Stimulated activated CD4-positive, alpha-beta T cell treated with anti-CD3 and anti-CD28 coated beads, Interleukin-15, amount 100 ng/mL, for 1 hour (primary cell): ENCODE measurements at regions not wholly inside any gene's neighbourhood (a gene's known extent, or its start where the extent isn't known, plus 50 kb on each side); places are given as distances from the start of the nearest gene placed in this dataset.
"Not testable (repeated sequence)": the region's sequence is repeated elsewhere in the genome, so short reads cannot be mapped to it uniquely, and the experiment has no call there.

Source experiments
- DNase-seq, 2 donors: peaks; one replicate each; pipeline ENCODE4 v3.0.0-alpha.2; 2020; ENCODE audit warnings: low read depth in 1 of 2, low spot score in 1 of 2

DNA sequence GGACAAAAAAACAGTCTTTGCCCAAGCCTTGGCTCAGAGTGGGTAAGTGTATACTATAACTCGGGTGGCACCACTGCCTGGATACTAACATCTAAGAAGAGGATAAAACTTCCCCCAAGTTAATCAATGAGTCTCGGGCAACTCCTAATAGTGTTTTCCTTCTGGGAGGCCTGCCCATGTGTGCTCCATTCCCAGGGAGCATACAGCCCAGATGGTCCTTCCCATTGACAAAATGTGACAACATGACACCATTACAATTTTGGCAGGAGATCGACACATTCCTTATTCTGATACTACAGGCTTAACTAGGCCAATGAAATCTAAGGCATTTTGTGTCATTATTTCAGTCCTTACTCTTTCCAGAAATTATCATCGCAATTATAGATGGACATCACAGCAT lies 52.7 kb upstream of the CRIM1 start:
- no peak for DNase-seq

DNA sequence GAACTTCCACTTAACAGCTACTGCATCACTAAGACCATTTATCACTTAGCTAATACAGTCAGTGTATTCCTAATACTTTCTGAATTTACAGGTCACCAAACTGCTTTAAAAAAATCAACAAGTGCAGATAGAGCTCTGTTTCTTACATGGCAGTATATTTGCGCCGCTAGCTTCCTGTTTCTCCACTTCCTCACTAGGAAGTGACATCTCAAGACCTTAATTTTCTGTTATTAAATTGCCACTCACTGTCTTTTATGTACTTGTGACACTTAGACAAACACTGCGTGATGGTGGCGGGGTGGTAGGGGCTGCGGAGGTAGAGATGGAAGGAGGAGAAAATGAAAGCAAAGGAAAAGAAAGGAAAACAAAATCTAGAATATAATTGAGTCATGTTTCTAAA lies 53.7 kb upstream of the CRIM1 start:
- DNase-seq = no peak

DNA sequence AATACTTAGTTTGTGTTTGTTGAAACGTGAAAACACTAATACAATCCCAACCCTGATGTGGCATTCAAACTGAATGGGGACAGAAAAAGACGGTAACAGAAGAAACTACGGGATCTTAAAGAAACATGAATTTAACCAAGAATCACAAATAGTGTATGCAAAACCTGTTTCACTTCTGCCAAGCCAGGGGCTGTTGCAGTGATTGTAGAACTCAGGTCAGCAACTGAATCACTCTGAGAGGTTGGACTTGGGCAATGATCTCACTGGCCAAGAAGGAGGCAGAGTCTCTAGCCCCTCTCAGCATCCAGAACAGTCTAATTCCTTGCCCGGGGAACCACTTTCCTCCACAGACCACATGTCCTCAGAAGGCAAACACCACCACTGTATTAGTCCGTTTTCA lies 54.9 kb upstream of the CRIM1 start:
- DNase-seq = no peak

DNA sequence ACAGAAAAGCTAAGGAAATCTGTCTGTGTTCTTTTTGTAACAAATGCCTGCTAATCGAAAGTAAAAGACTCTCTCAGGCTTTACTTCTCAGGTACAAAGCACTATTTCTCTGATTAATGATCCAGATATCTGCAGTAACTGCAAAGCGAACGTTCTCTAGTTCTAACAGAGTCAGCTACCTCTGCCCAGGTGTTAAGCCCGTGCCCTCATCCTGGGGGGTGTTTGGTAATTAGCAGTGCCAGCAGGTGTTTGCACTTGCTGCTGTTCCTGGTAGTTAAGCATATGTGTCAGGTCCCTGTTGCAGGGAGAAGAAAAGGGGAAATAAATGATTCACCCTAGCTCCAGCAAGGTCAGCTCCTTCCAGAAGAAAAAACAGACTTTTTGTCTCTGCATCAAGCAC lies 58.8 kb upstream of the CRIM1 start:
- no peak for DNase-seq

DNA sequence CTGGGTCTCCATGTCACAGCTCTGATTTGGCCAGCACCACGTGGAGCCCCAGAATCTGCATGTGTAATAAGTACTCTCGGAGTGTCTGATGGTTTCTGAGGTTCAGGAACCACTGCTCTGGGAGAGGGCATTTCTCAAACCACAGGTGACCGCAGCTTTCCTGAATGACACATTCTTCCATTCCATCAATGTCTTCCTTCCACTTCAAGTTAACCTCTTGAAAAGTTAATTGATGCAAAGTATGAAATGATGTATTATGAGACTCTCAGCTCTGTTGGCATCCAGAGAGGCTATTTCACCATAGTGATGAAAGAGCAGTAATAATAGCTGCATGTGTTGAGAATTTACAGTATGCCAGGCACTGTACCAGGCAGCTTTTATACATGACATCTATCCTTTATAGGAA lies 61.3 kb upstream of the CRIM1 start:
- DNase-seq = no peak

DNA sequence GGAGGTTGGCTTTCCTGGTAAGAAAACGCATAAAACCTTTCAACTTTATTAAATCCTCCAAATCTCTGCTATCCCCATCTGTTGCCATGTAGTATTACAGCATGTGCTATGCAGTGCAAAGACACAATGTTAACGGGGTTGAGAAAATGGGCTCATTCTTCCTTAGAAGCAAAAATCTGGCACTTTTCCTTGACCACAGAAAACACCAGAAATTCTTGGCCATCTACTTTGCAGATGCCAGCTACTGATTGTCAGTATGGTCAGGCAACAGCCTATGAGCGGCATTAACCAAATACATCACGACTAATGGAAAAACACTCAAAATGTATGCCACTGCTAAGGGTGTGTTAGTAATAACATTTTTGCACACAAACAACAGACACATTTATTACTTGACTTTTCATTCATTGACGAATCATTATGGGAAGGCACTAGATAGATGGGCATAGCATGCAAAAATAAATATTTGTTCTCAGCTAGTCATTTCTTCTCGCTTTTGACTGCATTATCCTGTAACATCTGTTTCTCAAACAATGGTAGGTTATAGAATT lies 65.2 kb upstream of the CRIM1 start:
- DNase-seq = no peak

DNA sequence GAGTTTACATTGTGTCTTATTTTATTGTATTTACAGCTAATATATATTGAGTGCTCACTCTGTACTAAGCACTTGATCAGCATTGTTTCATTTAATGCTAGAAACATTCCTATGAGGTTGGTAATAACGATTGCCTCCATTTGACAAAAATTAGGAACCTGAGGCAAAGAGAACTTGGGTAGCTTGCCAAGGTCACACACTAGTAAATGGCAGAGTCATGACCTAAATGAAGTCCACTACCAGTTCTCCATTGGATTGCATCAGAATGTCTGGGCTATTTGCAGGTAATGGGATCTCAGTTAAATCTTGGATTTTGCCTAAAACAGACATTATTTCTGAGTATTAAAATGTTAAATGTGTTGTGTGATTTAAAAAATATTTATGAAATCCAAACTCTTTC lies 65.8 kb upstream of the CRIM1 start:
- no peak for DNase-seq

DNA sequence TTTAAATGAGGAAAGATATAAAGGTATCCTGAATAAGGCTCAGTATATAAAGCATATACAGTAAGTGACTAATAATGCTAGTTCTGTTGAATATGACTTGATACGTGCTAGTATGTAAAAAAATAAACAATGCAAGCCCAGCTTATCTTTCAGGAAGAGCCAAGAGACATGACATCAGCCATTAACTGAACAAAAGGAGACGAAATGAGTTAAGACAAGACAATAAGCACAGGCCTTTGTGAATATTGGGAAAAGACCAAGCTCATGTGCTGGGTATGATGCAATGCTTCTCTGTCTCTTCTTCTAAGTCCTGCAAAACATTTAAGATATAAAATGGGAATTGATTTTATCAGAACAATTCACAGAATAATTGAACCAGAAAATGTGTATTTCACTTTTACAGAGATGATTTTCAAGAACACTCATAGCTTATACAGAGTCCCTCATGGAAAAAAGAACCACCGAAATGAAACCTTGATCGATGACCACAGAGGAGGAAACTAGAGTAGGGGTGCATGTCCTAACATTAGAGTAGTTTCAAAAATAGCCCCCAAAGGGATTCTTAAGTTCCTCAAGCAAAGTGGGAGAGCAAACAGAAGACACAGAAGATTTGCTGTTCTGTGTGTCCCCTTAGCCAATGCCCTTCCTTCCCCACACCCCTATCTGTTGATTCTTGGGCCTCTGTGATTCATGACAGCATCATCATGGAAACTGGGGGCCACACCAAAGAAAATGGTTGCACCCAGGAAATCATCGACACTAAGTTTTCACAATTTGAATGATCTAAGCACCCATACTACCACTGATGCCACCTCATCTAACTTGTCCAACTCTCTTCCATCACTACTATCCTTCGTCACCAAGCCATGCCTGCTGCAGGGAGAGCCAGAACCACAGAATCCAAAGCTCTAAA lies 68.0 kb upstream of the CRIM1 start:
- DNase-seq = no peak

DNA sequence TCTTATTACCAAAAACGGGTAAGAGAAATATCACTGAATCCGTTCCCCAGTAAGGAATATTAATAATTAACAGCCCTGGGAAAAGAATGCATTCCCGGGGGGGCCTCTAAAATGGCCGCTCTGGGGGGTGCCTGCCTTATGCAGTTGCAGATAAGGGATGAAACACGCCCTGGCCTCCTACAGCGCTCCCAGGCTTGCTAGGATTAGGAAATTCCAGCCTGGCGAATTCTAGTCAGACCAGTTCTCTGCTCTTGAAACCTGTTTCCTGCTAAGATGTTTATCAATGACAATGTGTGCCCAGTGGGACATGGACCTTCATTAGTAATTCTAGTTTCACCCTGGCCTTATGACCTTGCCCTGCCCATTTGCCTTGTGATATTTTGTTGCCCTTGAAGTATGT lies 76.1 kb upstream of the CRIM1 start:
- DNase-seq = not testable (repeated sequence)

DNA sequence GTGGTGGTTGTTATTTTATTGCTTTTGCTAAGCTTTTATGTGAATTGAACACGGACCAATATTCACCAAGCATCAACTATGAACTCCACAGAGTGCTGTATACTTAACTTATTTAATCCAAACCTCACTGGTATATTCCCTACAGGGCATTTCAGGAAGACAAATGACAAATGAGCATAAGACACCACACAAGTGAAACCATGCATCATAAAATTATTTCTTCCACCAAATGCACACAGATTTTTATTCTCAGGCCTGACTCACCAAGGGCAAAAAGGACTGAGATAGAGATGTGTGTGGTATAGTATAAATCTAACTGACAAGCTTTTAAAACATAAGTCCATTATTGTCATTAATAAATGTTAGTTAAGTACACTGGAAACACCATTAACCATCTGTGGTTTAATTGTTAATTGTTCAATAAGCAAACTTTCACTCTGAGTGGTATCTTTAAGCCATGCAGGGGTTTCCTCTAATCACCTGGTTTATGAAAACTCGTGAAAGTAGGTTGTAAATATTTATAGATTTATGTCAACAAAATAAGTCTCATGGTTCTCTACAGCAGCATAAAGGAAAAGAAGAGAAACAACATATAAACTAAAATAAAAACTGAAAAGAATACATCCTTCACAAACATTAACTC lies 77.6 kb upstream of the CRIM1 start:
- no peak for DNase-seq

DNA sequence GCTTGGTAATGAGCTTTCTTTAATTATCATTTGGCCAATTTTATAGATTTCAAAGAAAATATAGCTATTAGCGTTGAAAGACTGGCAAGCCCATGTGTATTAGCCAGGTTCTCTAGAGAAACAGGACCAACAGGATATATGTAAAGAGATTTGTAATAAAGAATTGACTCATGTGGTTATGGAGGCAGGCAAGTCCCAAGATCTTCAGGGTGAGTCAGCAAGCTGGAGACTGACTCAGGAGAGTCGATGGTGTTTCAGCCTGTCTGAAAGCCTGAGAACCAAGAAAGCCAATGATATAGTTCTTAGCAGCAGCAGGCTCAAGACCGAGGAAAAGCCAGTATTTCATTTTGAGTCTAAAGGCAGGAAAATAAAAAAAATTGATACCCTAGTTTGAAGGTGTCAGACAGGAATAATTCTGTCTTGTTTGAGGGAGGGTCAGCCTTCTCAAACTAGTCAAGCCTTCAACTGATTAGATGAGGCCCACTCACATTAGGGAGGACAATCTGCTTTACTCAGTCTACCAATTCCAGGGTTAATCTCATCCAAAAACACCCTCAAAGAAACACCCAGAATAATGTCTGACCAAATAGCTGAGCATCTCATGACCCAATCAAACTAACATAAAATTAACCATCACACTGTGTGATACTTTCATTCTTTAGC lies 78.3 kb upstream of the CRIM1 start:
- no peak for DNase-seq

DNA sequence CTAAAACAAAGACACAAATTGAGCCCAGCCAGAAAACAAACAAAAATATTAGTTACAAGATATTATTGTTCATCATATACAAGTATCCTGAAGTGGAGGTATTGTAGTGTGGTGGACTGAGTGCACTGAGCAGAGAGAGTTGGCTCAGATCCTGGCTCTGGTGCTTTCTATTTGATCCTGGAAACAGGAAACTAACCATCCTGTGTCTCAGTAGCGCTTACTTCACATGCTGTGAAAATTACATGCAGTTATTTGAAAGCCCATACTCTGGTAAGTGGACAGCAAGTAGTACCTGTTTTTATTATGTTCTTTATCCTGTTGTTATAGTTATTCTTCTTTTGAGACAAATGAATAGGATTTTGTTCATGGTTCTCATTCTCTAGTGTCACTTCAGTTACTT lies 84.3 kb upstream of the CRIM1 start:
- DNase-seq = no peak

DNA sequence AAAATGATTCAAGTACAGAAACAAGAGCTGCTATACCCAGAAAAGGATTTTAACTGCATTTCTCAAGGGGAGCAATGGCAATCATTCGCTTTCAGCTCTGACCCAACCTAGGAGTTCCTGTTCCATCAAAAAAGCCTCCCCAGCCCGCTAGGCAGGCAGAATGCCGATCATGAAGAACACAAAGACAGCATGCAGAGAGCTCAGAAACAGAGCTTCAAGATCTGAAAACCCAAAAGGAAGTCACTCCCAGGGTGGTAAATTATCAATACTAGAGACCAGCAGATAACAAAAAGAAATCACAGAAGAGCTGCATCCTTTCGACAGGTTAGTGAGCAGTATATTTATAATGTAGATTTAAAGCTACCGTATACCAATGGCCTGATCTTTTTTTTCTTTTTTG lies 84.8 kb upstream of the CRIM1 start:
- DNase-seq = no peak

DNA sequence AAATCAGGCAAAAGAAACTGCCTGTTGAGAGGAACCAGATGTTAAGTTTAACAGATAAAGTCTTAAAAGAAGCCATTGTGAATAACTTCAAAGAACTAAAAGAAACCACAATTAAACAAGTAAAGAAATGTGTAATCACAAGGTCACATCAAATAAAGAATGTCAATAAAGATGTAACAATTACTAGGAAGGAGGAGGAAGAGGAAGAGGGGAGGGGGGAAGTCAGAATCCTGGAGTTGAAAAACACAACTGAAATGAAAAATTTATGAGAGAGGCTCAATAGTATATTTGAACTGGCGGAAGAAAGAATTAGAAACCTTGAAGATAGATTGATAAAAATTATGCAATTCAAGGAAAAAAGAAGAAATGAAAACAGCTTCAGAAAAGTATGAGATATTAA lies 88.4 kb upstream of the CRIM1 start:
- no peak for DNase-seq

DNA sequence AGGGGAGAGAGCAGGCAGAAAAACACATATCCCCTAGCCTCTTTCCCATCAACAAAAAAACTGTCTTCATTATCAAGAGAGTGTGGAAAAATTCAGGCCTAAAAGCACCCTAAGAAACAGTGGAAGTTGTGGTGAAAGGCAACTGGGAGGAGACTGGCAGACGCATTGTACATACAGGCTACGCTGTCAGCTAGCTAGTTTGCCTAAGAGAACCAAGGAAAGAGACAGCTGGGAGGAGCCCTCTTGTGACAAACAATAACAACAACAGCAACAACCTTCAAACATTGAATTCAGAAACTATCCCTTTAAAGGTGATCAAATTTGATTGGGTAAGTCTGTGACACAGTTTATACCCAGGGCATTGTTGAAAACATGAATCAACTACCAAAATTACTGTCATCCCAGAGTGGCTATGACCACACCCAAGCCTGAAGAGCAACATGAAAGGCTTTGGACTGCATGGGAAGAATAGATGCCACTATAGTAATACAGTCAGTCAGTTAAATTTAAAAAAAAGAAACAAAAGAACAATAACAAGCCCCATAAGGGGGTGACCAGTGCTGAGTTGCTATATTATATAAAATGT lies 88.9 kb upstream of the CRIM1 start:
- no peak for DNase-seq

DNA sequence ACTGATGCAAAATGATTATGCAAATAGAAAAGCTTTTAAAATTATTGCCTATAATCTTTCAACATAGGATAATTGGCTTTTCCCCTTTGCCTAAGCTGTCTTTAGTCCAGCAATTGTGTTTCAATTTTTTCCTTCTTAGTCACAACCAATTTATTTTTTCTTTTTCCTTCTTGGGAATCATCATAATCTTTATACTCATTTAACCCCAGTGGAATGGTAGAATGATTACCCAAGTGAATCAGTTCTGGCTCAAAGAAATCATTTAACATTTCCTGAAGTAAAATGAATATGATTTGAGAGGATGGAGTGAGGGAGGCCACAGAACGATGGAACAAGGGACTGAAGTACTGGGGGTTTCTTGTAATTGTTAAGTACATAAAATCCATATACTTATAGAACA lies 93.0 kb upstream of the CRIM1 start:
- DNase-seq = no peak

DNA sequence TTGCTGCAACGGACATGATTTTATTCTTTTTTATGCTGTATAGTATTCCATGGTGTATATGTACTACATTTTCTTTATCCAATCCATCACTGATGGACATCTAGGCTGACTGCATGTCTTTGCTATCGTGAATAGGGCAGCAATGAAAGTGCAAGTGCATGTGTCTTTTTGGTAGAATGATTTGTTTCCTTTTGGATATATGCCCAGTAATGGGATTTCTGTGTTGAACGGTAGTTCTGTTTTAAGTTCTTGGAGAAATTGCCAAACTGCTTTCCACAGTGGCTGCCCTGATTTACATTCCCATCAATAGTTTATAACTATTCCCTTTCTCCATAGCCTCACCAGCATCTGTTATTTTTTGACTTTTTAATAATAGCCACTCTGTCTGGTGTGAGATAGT lies 99.7 kb upstream of the CRIM1 start:
- DNase-seq = no peak

DNA sequence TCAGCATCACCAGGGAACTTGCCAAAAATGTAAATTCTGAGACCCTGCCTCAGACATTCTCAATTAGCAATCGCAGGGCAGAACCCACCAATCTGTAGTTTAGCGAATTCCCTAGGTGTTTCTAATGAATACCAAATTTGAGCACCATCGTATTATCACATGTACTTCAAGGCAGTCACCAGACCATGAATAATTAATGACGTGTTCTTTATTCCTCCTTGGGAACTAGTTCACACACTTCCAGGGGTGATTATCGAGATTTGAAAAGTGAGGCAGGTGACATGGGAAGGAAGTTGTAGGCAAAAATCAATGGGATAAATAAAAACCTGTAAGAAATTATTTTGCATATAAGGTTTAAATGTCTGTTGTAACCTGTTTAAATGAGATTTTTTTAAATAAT lies 102.5 kb upstream of the CRIM1 start:
- DNase-seq = no peak

DNA sequence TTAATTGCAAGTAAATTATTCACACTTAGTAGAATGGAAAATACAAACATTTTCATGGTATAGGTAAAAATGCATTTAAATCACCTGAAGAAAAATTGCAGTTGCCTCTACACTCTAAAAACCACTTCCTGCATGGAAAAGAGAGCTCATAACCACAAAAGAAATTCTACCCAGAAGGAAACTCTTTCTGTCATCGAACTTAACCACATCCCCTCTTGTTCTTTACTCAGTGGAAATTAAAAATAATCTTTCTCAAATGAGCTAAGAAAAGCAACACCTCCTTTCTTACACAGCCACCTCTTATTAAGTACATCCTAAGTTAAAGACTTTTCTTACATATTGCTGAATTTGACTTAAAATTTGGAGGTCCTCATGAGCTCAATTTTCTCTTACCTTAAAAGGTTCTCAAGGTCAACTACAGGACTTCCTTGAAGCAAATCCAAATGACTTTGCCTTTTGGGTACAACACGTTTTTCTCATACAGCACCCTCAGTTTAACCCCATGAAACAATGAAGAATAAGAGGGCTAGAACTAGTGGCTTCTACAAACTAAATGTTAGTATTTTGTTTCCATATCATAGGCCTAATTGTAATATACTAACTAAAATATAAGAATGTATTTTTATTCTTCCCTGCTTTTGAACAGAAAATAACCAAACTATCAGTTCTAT lies 109.1 kb upstream of the CRIM1 start:
- no peak for DNase-seq

DNA sequence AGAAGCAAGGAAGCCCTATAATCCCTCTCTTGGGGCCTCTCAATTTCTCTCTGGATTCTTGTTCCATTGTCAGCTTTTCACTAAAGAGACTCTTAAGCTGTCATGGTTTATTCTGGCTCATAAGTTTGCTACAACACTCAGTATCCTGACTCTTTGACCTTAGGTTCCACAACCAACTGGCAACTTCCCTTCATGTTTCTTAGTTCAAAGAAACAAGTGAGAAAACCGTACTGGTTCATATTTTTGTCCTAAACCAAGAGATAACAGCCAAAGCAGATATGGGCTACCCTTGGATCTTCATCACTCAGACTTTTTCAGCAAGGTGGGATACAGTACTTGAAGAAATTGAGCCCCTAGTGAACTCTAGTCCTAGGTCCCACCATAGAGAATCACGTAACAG lies 109.9 kb upstream of the CRIM1 start:
- DNase-seq = no peak

DNA sequence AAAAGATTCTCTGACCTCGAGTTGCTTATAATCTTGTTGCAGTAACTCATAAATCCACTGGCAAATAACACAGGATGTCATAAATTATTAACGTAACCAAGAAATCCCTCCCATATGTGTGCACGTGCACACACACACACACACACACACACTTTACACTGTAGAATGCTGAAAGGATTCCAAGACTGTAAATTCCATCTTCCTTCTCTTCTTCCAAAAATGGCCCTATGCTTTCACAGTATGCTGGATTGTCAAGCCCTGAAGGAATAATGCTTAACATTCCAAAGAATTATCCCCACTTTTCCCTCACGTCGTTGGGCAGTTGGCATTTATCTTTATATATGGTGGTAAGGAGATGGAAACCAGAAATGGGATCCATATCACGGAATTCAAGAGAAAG lies 117.5 kb upstream of the CRIM1 start:
- no peak for DNase-seq
